Fibroblast of villous mesenchyme (primary cell): ENCODE measurements at regions not wholly inside any gene's neighbourhood (a gene's known extent, or its start where the extent isn't known, plus 50 kb on each side); places are given as distances from the start of the nearest gene placed in this dataset.

ENCODE experiments used
- DNase-seq: peaks from one replicate; pipeline ENCODE4 v3.0.0-alpha.2; 2010; ENCODE audit warnings: low read depth
- H3K4me3 ChIP-seq: 2 replicates; pipeline ENCODE4 v1.5.1; 2011; ENCODE audit warnings: low read depth, mild to moderate bottlenecking, low read length
- TF ChIP-seq, protein P1 (sequence below): IDR thresholded peaks from 2 replicates; pipeline ENCODE4 v1.5.1; 2012; ENCODE audit warnings: low read depth, mild to moderate bottlenecking, low read length; ENCODE audit not compliant: insufficient read depth

GRCh38 chr2:223366566-223366965 lies 235.6 kb downstream of the SCG2 start:
- DNase-seq: no peak
- no peak overlapping the region for H3K4me3 ChIP-seq
- TF ChIP-seq, protein P1, sequence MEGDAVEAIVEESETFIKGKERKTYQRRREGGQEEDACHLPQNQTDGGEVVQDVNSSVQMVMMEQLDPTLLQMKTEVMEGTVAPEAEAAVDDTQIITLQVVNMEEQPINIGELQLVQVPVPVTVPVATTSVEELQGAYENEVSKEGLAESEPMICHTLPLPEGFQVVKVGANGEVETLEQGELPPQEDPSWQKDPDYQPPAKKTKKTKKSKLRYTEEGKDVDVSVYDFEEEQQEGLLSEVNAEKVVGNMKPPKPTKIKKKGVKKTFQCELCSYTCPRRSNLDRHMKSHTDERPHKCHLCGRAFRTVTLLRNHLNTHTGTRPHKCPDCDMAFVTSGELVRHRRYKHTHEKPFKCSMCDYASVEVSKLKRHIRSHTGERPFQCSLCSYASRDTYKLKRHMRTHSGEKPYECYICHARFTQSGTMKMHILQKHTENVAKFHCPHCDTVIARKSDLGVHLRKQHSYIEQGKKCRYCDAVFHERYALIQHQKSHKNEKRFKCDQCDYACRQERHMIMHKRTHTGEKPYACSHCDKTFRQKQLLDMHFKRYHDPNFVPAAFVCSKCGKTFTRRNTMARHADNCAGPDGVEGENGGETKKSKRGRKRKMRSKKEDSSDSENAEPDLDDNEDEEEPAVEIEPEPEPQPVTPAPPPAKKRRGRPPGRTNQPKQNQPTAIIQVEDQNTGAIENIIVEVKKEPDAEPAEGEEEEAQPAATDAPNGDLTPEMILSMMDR: no peak

DNA sequence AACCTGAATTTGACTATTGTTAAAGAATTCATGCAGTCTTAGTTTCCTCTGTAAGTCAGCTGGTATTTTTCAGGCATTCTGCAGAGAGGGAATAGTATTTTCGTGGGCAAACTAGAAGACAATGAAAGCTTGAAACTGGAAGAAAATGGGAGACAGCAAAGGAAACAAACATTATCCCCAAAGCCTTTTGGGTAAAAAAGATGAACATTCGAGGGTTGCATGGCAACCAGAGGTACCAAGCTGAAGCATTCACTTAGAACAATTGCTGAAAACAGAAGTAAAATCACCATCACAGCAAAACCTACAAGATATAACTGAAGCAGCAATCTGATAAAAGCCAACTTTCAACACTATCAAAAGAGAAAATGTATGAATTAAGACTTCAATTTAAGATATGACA lies 233.7 kb downstream of the SCG2 start:
- H3K4me3 ChIP-seq: no peak overlapping the region
- TF ChIP-seq, protein P1: no peak
- no peak for DNase-seq

- TF ChIP-seq, protein P1: no peak
Observed at GRCh38 chr2:223369889-223370288, 232.3 kb downstream of the SCG2 start.

DNA sequence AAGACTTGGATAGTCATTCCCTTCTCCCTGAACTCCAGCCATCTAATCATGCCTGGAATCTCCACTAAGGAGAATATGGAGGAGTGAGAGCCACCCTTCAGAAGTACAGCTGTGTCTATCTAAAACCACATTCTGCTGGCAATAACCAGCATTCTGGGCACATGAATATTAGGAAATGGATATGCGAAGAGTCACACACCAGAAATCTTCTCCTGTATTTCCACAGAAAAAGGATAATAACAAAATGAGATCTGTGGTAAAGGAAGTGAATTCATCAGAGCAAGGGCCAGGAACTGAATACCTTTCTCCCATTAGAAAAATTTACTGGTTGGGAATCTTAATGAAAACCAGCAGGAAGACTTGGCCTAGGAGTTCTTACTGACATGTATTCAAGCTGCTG lies 218.8 kb downstream of the SCG2 start:
- no peak overlapping the region for H3K4me3 ChIP-seq
- TF ChIP-seq, protein P1: no peak
- DNase-seq: no peak

More at GRCh38 chr2:223369889-223370288, 232.3 kb downstream of the SCG2 start:
- no peak overlapping the region for H3K4me3 ChIP-seq
- no peak for DNase-seq

- no peak for DNase-seq
- H3K4me3 ChIP-seq: no peak overlapping the region
- TF ChIP-seq, protein P1: no peak
Observed at GRCh38 chr2:223386189-223386588, 216.0 kb downstream of the SCG2 start.

- TF ChIP-seq, protein P1: no peak
- DNase-seq: no peak
- H3K4me3 ChIP-seq: no peak overlapping the region
Observed at GRCh38 chr2:223386984-223387383, 215.2 kb downstream of the SCG2 start.

DNA sequence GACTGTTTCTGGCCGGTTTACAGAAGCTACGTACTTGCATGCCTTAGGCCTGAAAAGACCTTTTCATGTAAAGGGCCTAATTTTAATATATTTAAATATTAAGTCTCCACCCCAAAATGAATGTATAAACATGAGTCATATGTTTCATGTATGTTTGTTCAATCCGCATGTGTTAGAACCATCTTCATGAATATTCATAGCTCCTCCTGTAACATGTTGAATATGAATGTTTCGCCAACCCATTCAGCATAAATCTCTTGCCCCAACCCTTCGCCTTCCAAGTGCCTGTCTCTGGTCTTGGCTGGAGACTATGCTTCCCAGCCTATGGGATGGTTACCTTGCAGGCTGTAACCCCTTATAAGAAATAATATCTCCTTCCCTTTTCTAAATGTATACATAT lies 212.5 kb downstream of the SCG2 start:
- TF ChIP-seq, protein P1: no peak
- no peak for DNase-seq
- H3K4me3 ChIP-seq: no peak overlapping the region
